HG03066 (cell line): ENCODE measurements at regions not wholly inside any gene's neighbourhood (a gene's known extent, or its start where the extent isn't known, plus 50 kb on each side); places are given as distances from the start of the nearest gene placed in this dataset.
"Not testable (repeated sequence)": the region's sequence is repeated elsewhere in the genome, so short reads cannot be mapped to it uniquely, and the experiment has no call there.

Source experiments
- ATAC-seq: cut with Tn5 transposase; IDR thresholded peaks from one replicate; pipeline ENCODE4 v1.9.1; 2021; ENCODE audit warnings: low read depth; ENCODE audit not compliant: unreplicated experiment

DNA sequence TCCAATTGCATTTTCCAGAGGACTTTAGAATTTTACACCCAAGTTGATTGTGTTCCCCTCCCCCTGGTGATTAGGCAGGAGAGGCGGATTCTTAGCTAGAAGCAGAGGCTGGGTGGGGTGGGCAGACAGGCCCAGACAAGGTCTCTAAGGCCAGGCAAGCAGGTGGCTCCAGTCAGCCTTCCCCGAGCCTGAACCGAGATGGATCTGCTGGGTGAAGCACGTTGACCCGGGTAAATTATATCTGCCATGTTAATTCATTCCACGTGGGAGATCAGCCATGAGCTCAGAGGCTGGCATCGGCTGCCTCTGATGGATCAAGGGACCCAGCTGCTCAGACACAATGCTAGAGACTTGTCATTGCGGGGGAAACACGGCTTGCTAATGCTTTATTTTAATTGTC is 159.5 kb upstream of the MAFB start:
- ATAC-seq, result no peak

GRCh38 chr20:40849456-40849855 is 160.4 kb upstream of the MAFB start:
- no peak for ATAC-seq

DNA sequence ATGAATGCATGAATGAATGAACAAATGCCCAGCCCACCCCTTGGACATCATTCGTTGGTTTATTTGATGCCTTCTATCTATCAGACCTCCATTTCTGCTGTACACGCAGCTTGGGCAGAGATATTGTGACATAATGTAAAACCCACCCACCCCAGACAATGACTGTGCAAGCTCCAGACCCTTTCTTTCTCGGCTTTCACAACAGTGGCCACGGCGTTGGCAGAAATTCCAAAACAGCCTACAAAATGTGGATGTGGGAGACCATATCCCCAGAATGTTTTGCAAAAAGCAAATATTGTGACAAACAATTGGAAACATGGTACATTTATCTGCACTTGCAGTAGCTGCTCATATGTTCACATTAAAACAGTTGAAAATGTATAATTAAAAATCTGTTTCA is 162.0 kb upstream of the MAFB start:
- no peak for ATAC-seq

DNA sequence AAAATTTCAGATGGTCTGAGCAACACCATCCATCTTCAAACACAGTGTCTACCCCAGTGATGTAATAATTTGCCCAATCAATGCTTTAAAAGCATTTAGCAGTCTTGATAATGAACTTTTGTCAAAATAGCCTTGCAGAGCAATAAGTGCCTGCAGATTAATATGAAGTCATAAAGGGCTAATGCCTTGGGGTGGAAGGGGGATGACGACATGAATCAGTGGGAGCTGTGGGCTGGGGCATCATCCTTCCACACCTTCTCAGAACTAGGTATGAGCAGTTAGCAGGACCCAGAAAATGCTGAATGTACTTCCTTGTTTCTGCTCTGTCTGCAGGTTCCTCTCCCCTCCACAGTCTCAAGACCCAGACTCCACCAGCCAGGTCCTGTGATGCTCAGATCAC is 166.2 kb upstream of the MAFB start:
- ATAC-seq, result no peak

- ATAC-seq, result no peak
Observed at GRCh38 chr20:40856653-40857052, 167.6 kb upstream of the MAFB start.

- no peak for ATAC-seq
Observed at GRCh38 chr20:40860487-40860902, 168.1 kb upstream of the TOP1 start.

DNA sequence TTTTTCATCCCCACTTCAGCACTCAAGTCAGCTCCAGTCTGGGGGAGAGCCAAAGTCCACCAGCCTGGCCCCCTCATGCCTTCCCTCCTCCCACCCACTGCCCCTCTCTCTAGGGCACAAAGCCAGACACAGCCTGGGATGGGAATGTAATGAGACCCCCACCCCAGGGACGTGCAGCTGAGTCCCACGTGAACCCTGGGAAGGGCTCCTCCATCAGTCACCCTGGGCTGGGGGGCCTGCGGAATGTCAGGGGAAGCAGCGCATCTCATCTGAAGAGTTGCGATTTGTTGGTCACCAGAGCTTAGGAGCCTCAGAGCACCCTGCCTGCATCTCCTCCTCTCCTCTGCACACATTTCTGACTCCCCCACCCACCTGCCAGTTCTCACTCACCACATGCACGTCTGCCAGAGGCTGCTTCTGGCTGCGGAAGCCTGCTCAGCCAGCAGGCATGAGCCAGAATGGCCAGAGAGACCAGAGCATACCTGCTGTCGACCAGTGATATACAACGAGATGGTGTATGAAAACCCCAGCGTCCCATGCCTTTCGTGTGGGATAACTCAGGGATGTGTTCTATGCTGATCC is 167.1 kb upstream of the TOP1 start:
- no peak for ATAC-seq

GRCh38 chr20:40863355-40863919 is 165.2 kb upstream of the TOP1 start:
- ATAC-seq, result no peak

GRCh38 chr20:40864470-40864869 is 164.2 kb upstream of the TOP1 start:
- ATAC-seq, result no peak

DNA sequence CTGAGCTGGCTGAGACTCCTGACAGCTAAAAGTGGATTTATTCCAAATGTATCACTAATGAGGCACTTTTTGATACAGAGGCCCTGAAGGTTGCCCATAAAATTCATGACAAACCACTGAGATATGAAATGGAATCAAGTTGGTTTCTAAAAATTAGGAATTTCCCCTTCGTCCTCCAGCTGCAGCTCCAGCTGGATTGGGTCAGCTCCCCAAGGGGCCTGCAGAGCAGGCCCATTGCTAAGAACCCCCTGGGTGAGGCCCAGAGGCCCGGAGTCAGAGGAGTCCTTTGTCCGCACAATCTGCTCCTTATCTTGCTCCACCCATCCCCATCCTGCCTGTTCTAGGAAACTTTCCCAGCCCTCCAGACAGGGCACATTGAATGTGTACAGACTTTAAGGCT is 163.5 kb upstream of the TOP1 start:
- ATAC-seq, result no peak

GRCh38 chr20:40866056-40866455 is 162.6 kb upstream of the TOP1 start:
- no peak for ATAC-seq

- ATAC-seq, result no peak
Observed at GRCh38 chr20:40868551-40869217, 159.9 kb upstream of the TOP1 start.

- no peak for ATAC-seq
Observed at GRCh38 chr20:40869218-40870147, 159.1 kb upstream of the TOP1 start.

- ATAC-seq, result no peak
Observed at GRCh38 chr20:40875116-40876085, 153.2 kb upstream of the TOP1 start.

- ATAC-seq, result not testable (repeated sequence)
Observed at GRCh38 chr20:40878099-40878498, 150.5 kb upstream of the TOP1 start.

GRCh38 chr20:40880063-40880728 is 148.4 kb upstream of the TOP1 start:
- no peak for ATAC-seq

- no peak for ATAC-seq
Observed at GRCh38 chr20:40880729-40881109, 147.9 kb upstream of the TOP1 start.

- ATAC-seq, result no peak
Observed at GRCh38 chr20:40882152-40882551, 146.5 kb upstream of the TOP1 start.

- no peak for ATAC-seq
Observed at GRCh38 chr20:40883097-40883496, 145.5 kb upstream of the TOP1 start.

DNA sequence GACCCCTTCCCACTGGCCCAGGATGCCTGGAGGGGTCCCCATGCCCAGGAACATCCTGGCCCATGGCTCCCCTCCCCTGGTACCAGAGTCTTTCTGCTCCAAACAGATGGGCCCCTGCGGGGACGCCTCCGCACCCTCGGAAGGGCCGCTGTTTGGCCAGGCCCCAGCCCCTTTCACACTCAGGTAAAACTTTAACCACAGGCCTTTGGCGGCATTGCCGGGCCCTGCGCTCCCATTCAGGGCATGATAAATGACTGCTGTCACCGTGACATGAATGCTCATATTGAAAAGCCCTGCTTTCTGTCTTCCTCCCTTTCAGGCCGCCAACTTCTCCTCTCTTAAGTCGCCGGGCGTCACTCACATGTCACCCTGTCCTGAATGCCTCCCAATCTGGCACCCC is 141.5 kb upstream of the TOP1 start:
- ATAC-seq, result no peak
